Esophagus muscularis mucosa (tissue), 4 donors: ENCODE measurements at regions not wholly inside any gene's neighbourhood (a gene's known extent, or its start where the extent isn't known, plus 50 kb on each side); places are given as distances from the start of the nearest gene placed in this dataset.
"Not testable (repeated sequence)": the region's sequence is repeated elsewhere in the genome, so short reads cannot be mapped to it uniquely, and the experiment has no call there.

Source experiments
- DNase-seq: peaks from one replicate; pipeline ENCODE4 v3.0.0-alpha.2; 2017; ENCODE audit errors: extremely low spot score
- H3K27ac ChIP-seq, 4 donors: fragments of 200-600 bp; sonication (generic); replicated peaks in 1 of 4; 1 replicate in 3 of 4; 2 replicates in 1 of 4; pipeline ENCODE4 v1.5.1; 2016 to 2019; ENCODE audit warnings: mild to moderate bottlenecking in 1 of 4
- H3K27me3 ChIP-seq, 4 donors: fragments of 200-600 bp; sonication (generic); one replicate each; pipeline versions ENCODE4 v1.5.1 to v1.6.0; 2016 to 2019
- H3K36me3 ChIP-seq, 4 donors: fragments of 200-600 bp; sonication (generic); one replicate each; pipeline ENCODE4 v1.5.1; 2016 to 2019
- H3K4me1 ChIP-seq, 4 donors: fragments of 200-600 bp; sonication (generic); one replicate each; pipeline ENCODE4 v1.5.1; 2016 to 2019
- H3K4me3 ChIP-seq, 4 donors: fragments of 200-600 bp; sonication (generic); 1 replicate in 2 of 4; 2 replicates in 2 of 4; pipeline ENCODE4 v1.5.1; 2016 to 2019; ENCODE audit warnings: mild to moderate bottlenecking in 4 of 4, moderate library complexity in 1 of 4
- H3K9me3 ChIP-seq, 4 donors: fragments of 200-600 bp; sonication (generic); 1 replicate in 3 of 4; 2 replicates in 1 of 4; pipeline ENCODE4 v1.5.1; 2016 to 2019
- CTCF ChIP-seq, 3 experiments: fragments of 200-600 bp in 2 of 3; fragments of 450-650 bp in 1 of 3; sonication (generic) in 2 of 3; IDR thresholded peaks; one replicate each; pipeline ENCODE4 v1.5.1; 2017 to 2019; ENCODE audit warnings: antibody characterized with exemption in 3 of 3, mild to moderate bottlenecking in 2 of 3, moderate library complexity in 1 of 3
- EP300 ChIP-seq: sonication (generic); formaldehyde crosslinking; IDR thresholded peaks from one replicate; pipeline ENCODE4 v1.6.1; 2017; ENCODE audit warnings: antibody characterized with exemption
- POLR2A ChIP-seq: fragments of 450-650 bp; IDR thresholded peaks from one replicate; pipeline ENCODE4 v1.6.1; 2017; ENCODE audit warnings: antibody characterized with exemption, moderate library complexity, mild to moderate bottlenecking, low read depth
- POLR2AphosphoS5 ChIP-seq, 2 donors: sonication (generic); formaldehyde crosslinking; IDR thresholded peaks; one replicate each; pipeline ENCODE4 v1.6.1; 2017; ENCODE audit warnings: antibody characterized with exemption in 2 of 2
- WGBS: methylation state at CpG from one replicate; pipeline ENCODE4 v1.1.5; 2018; 5-methylcytosine and 5-hydroxymethylcytosine counted together
- intact Hi-C: fragments of 100-400 bp; cut with DNase I; formaldehyde crosslinking; loops from one replicate; pipeline ENCODE4 v1.15.1; 2023

- H3K27me3 ChIP-seq, DNase-seq, intact Hi-C loops, H3K4me1 ChIP-seq, H3K9me3 ChIP-seq, H3K27ac ChIP-seq, H3K4me3 ChIP-seq, H3K36me3 ChIP-seq: not testable (repeated sequence)
- WGBS: 59% methylated on average over 3 of the region's 3 CpGs
Measured at GRCh38 chr18:14342170-14342569, 201.2 kb downstream of the POTEC start.

- DNase-seq: peak; percentile 82
- H3K36me3 ChIP-seq, H3K4me1 ChIP-seq, intact Hi-C loops, H3K9me3 ChIP-seq, H3K4me3 ChIP-seq, H3K27me3 ChIP-seq, H3K27ac ChIP-seq: not testable (repeated sequence)
- WGBS: 62% methylated on average over 2 of the region's 6 CpGs
Measured at GRCh38 chr18:14336017-14336416, 203.8 kb upstream of the ZNF519 start.

- WGBS: 58% methylated on average over 4 of the region's 4 CpGs
- H3K27me3 ChIP-seq, H3K4me1 ChIP-seq, H3K4me3 ChIP-seq, H3K27ac ChIP-seq, H3K9me3 ChIP-seq, DNase-seq, intact Hi-C loops, H3K36me3 ChIP-seq: not testable (repeated sequence)
Measured at GRCh38 chr18:14321217-14321616, 189.0 kb upstream of the ZNF519 start.

GRCh38 chr18:14301255-14301654 is 169.0 kb upstream of the ZNF519 start:
- H3K27ac ChIP-seq, intact Hi-C loops, H3K4me3 ChIP-seq, H3K36me3 ChIP-seq, DNase-seq, H3K9me3 ChIP-seq, H3K4me1 ChIP-seq, H3K27me3 ChIP-seq: not testable (repeated sequence)
- 85% methylated on average over 7 of the region's 7 CpGs for WGBS

- H3K4me1 ChIP-seq, H3K27me3 ChIP-seq, H3K27ac ChIP-seq, DNase-seq, intact Hi-C loops, H3K36me3 ChIP-seq, H3K4me3 ChIP-seq, H3K9me3 ChIP-seq: not testable (repeated sequence)
- whole genome bisulfite sequencing: 61% methylated on average over 3 of the region's 3 CpGs
Measured at GRCh38 chr18:14295081-14295480, 162.8 kb upstream of the ZNF519 start.

- no peaks in the 10 kb centered on the region for H3K4me1 ChIP-seq
- 77% methylated on average over 4 of the region's 4 CpGs for WGBS
- no peak overlapping the region for H3K27ac ChIP-seq
- no peaks in the 10 kb centered on the region for H3K36me3 ChIP-seq
- no peaks in the 10 kb centered on the region for H3K9me3 ChIP-seq
- intact Hi-C loops: no loop called here
- no peak for DNase-seq
- no peak overlapping the region for H3K4me3 ChIP-seq
- H3K27me3 ChIP-seq: no peaks in the 10 kb centered on the region
- no peak for TF ChIP-seq POLR2AphosphoS5 (IDR thresholded peaks at IDR 0.05)
- TF ChIP-seq CTCF (IDR thresholded peaks at IDR 0.05): no peak
- TF ChIP-seq POLR2A: no peak
- no peak for TF ChIP-seq EP300
Measured at GRCh38 chr18:14285053-14285452, 152.8 kb upstream of the ZNF519 start.

GRCh38 chr18:14275391-14275790 is 143.2 kb upstream of the ZNF519 start:
- DNase-seq, H3K9me3 ChIP-seq, H3K27ac ChIP-seq, H3K4me3 ChIP-seq, intact Hi-C loops, H3K27me3 ChIP-seq, H3K4me1 ChIP-seq, H3K36me3 ChIP-seq: not testable (repeated sequence)
- 43% methylated on average over 1 of the region's 1 CpG for WGBS

- H3K27ac ChIP-seq, H3K4me1 ChIP-seq, H3K4me3 ChIP-seq, DNase-seq, H3K36me3 ChIP-seq, intact Hi-C loops, H3K27me3 ChIP-seq, H3K9me3 ChIP-seq: not testable (repeated sequence)
- WGBS: 63% methylated on average over 6 of the region's 6 CpGs
Measured at GRCh38 chr18:14265637-14266410, 133.6 kb upstream of the ZNF519 start.

- H3K27ac ChIP-seq, H3K4me1 ChIP-seq, DNase-seq, intact Hi-C loops, H3K9me3 ChIP-seq, H3K4me3 ChIP-seq, H3K27me3 ChIP-seq, H3K36me3 ChIP-seq: not testable (repeated sequence)
- WGBS: 92% methylated on average over 2 of the region's 3 CpGs
Measured at GRCh38 chr18:14262786-14263185, 130.6 kb upstream of the ZNF519 start.

- H3K9me3 ChIP-seq, intact Hi-C loops, H3K4me3 ChIP-seq, H3K4me1 ChIP-seq, H3K27me3 ChIP-seq, H3K27ac ChIP-seq, H3K36me3 ChIP-seq, DNase-seq: not testable (repeated sequence)
- WGBS: 65% methylated on average over 4 of the region's 5 CpGs
Measured at GRCh38 chr18:14250084-14250677, 117.9 kb upstream of the ZNF519 start.

GRCh38 chr18:14239224-14239623 is 107.0 kb upstream of the ZNF519 start:
- H3K27ac ChIP-seq, H3K36me3 ChIP-seq, intact Hi-C loops, DNase-seq, H3K9me3 ChIP-seq, H3K4me1 ChIP-seq, H3K4me3 ChIP-seq, H3K27me3 ChIP-seq: not testable (repeated sequence)
- 33% methylated on average over 1 of the region's 1 CpG for WGBS
